HG03354 (cell line): ENCODE measurements at regions not wholly inside any gene's neighbourhood (a gene's known extent, or its start where the extent isn't known, plus 50 kb on each side); places are given as distances from the start of the nearest gene placed in this dataset.
"Not testable (repeated sequence)": the region's sequence is repeated elsewhere in the genome, so short reads cannot be mapped to it uniquely, and the experiment has no call there.

Source experiments
- ATAC-seq: cut with Tn5 transposase; IDR thresholded peaks from one replicate; pipeline ENCODE4 v1.9.1; 2021; ENCODE audit warnings: mild to moderate bottlenecking; ENCODE audit not compliant: unreplicated experiment, poor library complexity, severe bottlenecking

- peak; percentile 39 for ATAC-seq
These were observed 66.3 kb downstream of the FAM72C start for GRCh38 chr1:143905214-143906179.

DNA sequence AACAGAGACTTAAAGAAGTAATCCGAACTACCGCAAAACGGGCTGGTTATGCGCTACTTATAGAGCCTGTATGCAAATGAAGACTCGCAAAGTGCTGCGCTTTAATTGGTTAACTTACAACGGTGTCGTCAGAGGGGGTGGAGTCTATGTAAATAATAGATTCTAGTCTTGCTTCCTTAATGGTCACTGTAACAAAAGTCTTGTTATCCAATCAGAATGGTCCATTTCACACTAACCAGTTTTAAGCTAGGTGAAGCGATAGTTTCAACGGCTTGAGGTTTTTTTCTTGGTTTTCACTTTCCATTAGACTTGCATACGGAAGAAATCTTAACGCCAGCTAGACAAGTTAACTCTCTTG, 67.2 kb downstream of the FAM72C start:
- peak; percentile 73 for ATAC-seq

GRCh38 chr1:143903899-143904621, 67.7 kb downstream of the FAM72C start:
- not testable (repeated sequence) for ATAC-seq

GRCh38 chr1:143896377-143896776, 75.4 kb downstream of the FAM72C start:
- not testable (repeated sequence) for ATAC-seq

- ATAC-seq, result peak; percentile 92
These were observed 86.7 kb downstream of the FAM72C start for GRCh38 chr1:143884932-143885574.

DNA sequence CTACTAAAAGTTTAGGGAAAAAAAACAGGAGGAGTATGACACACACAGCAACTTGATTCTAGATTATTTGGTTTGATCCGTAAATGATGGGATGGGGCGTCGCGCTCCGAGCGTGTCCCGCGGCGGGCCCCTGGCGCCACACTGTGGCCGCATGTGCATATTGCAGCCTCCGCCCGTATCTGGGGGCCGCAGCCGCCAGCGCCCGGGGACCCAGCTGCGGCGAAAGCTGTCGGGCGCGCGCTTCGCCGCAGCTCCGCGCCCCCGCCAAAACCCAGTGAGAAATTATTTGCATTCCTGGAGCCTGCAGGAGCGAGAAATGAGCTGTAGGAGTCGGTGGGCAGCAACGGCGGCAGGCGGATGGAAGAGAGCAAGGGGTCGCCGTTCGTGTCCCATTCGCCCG, 87.3 kb downstream of the FAM72C start:
- ATAC-seq, result peak; percentile 90

- not testable (repeated sequence) for ATAC-seq
These were observed 91.8 kb downstream of the FAM72C start for GRCh38 chr1:143879757-143880536.

DNA sequence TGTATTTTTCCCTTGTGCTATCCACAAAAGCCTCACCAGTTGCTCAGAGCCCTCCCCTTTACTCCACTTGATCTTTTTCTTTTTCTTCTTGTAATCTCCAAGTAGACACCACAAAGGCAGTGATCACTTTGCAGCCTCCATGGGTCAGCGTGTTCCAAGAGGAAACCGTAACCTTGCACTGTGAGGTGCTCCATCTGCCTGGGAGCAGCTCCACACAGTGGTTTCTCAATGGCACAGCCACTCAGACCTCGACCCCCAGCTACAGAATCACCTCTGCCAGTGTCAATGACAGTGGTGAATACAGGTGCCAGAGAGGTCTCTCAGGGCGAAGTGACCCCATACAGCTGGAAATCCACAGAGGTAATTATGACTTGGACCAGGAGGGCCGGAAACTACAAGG, 95.8 kb downstream of the FAM72C start:
- not testable (repeated sequence) for ATAC-seq

DNA sequence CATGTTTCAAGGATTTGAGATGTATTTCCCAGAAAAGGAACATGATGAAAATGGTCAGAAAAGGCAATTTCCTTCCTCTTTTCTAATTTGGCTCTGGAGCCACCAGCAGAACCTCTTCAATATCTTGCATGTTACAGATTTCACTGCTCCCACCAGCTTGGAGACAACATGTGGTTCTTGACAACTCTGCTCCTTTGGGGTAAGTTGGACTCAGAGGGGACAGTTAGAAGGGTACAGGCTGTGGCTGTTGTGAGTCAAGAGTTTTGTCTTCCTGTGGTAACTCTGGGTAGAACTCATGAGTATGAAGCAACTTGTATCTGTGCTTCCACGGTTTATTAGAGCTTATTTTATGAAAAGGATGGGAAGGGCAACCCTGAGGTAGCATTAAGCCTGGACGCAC, 97.2 kb downstream of the FAM72C start:
- not testable (repeated sequence) for ATAC-seq

DNA sequence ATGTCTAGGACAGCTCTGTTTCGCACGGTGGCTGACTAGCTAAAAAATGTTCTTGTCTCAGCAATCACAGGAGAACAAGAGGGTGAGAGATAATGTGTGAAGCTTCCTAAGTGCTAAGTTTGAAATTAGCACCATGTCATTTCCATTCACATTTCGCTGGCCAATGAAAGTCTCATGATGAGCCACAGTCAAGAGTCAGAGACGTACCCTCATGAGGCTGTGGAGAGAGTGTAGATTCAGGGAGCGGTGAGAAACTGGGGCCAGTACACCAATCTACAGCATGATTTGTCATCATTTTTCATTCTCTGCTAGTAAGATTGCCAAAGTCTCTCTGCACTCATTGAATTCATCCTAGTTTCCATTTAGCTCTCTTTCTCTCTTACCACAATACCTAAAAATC, 98.1 kb downstream of the FAM72C start:
- ATAC-seq, result not testable (repeated sequence)

DNA sequence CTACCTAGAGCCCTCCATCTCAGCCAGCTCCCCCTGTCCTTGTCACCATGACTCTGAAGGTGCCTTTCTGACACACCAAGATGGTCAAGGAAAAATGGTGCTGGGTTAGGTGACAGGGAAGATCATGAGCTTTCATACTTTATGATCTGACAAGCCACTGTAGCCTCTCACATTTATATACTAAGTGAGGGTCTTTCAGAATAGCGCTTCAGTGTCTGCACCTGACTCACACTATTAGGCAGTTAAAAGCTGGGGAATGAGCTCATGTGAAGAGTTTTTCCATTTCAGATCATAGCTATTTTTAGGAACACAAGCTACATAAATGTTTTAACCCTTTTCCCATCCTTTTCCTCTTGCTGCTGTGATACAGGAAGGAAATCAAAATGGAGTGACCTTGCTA, 101.4 kb downstream of the FAM72C start:
- ATAC-seq, result not testable (repeated sequence)

DNA sequence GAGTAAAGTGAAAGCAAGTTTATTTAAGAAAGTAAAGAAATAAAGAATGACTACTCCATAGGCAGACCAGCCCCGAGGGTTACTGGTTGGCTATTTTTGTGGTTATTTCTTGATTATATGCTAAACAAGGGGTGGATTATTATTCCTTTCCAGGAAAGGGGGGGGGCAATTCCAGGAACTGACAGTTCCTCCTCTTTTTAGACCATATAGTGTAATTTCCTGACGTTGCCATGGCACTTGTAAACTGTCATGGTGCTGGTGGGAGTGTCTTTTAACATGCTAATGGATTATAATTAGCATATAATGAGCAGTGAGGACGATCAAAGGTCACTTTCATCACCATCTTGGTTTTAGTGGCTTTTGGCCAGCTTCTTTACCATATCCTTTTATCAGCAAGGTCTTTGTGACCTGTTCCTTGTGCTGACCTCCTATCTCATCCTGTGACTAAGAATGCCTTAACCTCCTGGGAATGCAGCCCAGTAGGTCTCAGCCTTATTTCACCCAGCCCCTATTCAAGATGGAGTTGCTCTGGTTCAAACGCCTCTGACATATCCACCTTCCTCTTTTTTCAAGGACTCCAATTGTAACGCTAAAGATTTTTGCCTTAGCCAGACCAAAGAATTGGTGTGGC, 104.1 kb downstream of the FAM72C start:
- not testable (repeated sequence) for ATAC-seq

GRCh38 chr1:143863901-143864520, 107.8 kb downstream of the FAM72C start:
- not testable (repeated sequence) for ATAC-seq

DNA sequence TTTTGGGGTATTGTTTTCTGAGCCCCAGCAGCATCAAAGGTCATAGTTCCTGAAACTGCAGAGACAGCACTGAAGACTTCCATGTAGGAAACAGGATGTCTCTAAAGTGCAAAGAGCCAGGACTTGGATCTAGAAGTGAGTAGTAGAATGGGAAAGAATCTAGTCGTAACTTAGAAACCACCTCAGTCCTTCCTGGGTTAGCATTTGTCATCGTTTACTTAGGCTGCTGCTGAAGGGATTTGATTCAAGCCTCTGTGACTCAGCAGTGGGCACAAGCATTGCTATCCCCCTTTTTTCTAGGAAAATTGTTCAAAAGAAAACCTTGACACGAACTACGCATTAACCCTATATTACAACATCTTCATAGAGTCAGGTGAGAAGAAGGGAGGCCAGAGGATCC, 109.1 kb downstream of the FAM72C start:
- ATAC-seq, result not testable (repeated sequence)

DNA sequence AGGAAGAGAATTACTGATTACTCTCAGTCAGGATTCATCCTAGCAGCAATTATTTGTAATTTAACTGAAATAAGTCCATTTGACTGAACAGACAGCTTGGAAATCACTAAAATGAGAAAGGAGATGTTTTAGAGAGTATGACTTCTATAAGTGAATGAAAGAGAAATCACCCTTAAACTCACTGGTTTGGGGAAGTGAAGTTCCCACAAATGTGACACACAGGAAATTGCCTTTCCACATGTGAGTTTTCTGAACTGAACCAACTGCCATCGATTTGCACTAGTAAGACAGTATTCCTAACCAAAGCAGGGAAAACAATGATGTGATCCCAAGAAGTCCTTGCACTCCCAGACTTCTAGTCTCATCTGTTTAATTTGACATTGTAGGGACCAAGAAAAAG, 110.5 kb downstream of the FAM72C start:
- ATAC-seq, result not testable (repeated sequence)

DNA sequence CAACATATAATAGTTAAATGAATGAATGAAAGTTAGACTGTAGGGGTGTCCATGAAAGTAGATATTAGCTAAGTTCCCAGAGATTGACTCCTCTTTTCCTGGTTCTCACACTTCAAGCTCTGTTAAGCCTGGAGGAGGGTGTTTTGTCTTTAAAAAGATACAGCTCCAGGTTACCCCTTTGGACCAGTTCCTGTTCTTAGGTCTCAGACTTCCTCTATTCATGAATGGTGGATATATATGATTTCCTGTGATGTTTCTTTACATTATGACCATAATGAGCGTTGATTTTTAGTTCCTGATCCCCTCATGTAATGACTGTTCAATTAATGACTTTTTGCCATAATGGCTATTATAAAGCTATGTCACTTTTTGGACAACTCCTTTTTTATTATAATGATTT, 115.9 kb downstream of the FAM72C start:
- not testable (repeated sequence) for ATAC-seq

- not testable (repeated sequence) for ATAC-seq
These were observed 117.7 kb downstream of the FAM72C start for GRCh38 chr1:143854069-143854468.

- ATAC-seq, result not testable (repeated sequence)
These were observed 121.1 kb downstream of the FAM72C start for GRCh38 chr1:143850637-143851036.

DNA sequence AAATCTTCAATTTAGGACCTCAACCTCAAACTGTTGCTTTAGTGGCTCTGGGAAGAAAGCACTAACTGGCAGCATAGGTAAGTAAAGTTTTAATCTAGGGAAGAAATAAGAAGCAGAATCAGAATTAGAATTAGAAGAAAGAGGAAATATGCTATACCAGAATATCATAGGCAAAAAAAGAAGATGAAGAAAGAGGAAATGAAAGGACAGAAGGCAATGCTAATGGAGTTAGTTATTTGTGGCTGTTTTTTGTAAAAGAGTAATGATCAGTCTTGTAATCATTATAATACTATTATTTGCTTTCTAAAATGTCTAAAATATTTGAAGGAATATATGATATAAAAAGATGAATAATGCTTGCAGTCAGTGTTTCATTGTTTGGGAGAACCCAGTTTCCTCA, 122.9 kb downstream of the FAM72C start:
- ATAC-seq, result not testable (repeated sequence)
